ENCODE measurements at regions not wholly inside any gene's neighbourhood (a gene's known extent, or its start where the extent isn't known, plus 50 kb on each side); places are given as distances from the start of the nearest gene placed in this dataset.

- TF ChIP-seq, protein P1, sequence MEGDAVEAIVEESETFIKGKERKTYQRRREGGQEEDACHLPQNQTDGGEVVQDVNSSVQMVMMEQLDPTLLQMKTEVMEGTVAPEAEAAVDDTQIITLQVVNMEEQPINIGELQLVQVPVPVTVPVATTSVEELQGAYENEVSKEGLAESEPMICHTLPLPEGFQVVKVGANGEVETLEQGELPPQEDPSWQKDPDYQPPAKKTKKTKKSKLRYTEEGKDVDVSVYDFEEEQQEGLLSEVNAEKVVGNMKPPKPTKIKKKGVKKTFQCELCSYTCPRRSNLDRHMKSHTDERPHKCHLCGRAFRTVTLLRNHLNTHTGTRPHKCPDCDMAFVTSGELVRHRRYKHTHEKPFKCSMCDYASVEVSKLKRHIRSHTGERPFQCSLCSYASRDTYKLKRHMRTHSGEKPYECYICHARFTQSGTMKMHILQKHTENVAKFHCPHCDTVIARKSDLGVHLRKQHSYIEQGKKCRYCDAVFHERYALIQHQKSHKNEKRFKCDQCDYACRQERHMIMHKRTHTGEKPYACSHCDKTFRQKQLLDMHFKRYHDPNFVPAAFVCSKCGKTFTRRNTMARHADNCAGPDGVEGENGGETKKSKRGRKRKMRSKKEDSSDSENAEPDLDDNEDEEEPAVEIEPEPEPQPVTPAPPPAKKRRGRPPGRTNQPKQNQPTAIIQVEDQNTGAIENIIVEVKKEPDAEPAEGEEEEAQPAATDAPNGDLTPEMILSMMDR (IDR thresholded peaks at IDR 0.05), result no peak
- no peak for TF ChIP-seq ZFX (IDR thresholded peaks at IDR 0.05; ENCODE audit: borderline replicate concordance)
Measured at GRCh38 chr11:95392644-95393043, 161.6 kb upstream of the SESN3 start.
